Nucleus accumbens (tissue), 56 donors: ENCODE measurements at regions not wholly inside any gene's neighbourhood (a gene's known extent, or its start where the extent isn't known, plus 50 kb on each side); places are given as distances from the start of the nearest gene placed in this dataset.
"Not testable (repeated sequence)": the region's sequence is repeated elsewhere in the genome, so short reads cannot be mapped to it uniquely, and the experiment has no call there.

ENCODE experiments used
- DNase-seq, 56 donors: peaks; one replicate each; lab custom pipeline; 2025; lab: John Stamatoyannopoulos, UW

GRCh38 chr1:30518696-30519095 is 204.7 kb downstream of the MATN1 start:
- no peak for DNase-seq

GRCh38 chr1:30518186-30518585 is 205.2 kb downstream of the MATN1 start:
- DNase-seq, result no peak

DNA sequence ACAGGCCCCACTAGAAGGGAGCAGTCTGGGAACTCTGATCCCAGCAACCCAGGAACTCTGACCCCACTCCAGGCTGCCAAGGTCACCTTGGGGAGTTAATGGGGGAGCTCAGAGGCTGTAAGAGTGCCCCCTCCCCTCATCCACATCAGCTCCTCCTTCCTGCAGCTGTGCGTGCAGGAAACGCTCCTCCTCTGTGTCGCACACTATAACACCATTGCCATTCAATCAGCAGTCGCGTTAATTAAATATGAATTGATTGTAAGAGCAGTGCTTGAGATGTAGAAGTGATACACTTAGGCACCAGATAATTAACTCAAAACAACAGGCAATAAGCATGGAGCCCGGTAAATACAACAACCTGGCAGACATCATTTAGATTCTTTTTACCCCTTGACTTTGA is 205.7 kb downstream of the MATN1 start:
- DNase-seq, result not testable (repeated sequence)

DNA sequence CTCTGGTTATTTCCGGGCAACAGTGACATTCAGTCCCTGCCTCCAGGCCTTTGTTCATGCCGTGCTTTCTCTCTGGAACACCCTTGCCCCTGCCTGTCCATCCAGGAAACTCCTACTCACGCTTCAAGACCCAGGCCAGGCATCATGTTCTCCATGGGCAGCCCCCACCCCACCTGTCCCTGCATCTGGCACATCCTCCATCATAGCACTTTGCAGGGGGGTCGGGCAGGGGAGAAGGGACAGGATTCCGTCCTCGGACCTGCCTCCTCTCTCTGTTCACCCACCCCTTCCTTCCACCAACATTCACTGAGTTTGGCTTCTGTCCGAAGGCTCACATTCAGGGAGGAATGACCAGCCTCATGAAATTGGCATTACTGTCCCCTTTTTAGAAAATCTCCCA is 206.1 kb downstream of the MATN1 start:
- not testable (repeated sequence) for DNase-seq

DNA sequence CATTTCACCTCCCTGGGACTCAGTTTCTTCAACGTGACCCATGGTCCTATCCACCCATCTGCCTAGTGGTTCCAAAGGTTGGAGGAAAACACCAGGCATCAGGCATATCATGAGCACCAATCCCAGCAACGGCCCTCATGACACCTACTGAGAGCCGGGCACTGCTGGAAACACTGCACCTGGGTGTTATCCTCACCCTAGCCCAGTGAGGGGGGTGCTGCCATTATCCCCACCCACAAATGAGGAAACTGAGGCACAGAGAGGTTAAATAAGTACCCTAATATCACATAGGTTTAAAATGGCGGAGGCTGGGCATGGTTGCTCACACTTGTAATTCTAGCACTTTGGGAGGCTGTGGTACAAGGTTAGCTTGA is 206.9 kb downstream of the MATN1 start:
- no peak for DNase-seq

DNA sequence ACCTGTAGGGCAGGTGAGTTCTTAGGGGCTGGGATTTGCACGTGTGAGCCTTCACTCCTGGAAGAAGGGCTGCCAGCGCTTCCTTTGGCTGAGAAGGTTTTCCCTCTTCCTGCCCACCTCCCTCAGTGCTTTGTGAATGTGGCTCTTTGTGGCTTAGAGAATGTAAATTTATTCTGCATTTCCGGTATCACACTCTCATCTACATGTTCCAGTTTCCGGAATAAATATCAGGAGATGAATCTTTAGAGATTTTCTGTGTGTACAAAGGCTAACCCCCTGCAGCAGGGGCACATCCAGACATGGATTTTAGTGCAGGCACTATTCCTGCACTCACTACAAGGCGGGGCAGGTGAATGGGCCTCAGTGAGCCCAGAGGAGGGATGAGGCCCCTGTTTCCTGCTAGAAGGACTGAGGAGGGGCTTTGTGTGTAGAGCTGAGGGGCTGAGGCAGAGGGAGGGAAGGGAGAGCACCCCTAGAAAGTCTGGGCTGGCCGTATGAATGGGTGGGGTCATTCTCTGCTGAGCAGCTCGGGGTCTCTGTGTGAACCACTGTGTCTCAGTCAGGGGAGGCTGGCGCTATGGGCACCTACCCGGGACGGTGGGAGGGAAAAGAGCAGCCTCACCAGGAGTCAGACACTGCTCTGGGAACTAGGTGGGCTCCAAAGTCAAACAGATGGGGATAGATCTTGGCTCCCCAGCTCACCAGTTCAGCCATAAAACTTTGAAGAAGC is 207.5 kb downstream of the MATN1 start:
- DNase-seq, result no peak

- DNase-seq, result no peak
Measured at GRCh38 chr1:30514945-30515344, 208.4 kb downstream of the MATN1 start.

DNA sequence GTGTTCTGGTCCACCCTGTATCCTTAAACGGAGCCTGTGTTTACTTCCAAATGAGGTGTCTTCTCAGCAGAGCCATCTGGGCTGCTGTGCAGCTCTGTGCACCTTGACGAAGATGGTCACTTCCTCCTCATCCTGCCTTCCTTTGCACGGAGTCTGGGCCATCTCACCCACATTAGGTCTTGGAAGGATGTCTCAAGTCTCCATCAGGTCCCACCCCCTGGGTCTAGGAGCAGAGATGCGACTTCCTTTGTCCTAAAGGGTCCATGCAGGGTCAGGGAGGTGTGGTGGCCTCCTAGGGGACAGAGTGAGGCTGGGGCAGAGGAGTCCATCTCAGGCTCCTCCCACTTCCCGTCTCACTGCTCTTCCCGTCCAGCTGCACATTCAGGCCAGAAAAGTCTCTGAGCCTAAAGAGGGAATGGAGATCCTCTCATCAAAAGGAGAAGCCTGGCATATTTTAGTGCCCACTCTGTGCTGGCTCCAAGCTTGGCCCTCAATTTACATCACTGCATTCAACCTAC is 209.2 kb downstream of the MATN1 start:
- no peak for DNase-seq

DNA sequence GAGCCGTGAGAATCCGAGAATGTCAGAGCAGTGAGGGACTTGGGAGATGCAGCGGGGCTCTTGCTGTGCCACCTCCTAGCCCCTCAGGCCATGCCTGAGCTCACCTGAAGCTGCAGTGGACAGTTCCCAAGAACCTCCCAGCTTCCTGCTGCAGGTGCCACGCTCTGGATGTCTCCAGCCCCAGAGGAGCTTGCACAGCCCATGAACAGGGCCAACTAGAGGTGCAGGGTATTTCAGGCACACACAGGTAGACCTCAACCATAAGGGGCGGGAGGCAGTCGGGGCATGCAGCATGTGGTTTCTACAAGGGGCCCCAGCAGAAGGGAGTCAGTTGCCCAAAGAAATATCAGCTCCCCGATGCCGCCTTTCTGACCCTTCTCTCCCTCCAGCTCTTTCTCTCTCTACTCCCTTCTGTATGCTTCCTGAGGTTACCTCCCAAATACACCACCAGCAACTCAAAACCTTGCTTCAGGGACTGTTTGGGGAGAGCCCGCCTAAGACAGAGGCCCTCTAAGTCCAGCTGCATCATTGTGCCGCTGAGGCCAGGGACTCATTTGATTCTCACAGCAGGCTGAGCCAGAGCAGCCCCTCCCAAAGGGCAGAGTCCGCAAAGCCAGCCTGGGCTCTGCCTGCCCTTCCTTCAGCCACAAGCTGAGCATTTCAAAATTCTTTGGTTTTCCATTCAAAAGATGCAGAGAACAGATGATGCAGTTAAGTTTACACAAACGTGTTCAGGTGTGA is 209.8 kb downstream of the MATN1 start:
- no peak for DNase-seq

GRCh38 chr1:30512914-30513265 is 210.5 kb downstream of the MATN1 start:
- no peak for DNase-seq

DNA sequence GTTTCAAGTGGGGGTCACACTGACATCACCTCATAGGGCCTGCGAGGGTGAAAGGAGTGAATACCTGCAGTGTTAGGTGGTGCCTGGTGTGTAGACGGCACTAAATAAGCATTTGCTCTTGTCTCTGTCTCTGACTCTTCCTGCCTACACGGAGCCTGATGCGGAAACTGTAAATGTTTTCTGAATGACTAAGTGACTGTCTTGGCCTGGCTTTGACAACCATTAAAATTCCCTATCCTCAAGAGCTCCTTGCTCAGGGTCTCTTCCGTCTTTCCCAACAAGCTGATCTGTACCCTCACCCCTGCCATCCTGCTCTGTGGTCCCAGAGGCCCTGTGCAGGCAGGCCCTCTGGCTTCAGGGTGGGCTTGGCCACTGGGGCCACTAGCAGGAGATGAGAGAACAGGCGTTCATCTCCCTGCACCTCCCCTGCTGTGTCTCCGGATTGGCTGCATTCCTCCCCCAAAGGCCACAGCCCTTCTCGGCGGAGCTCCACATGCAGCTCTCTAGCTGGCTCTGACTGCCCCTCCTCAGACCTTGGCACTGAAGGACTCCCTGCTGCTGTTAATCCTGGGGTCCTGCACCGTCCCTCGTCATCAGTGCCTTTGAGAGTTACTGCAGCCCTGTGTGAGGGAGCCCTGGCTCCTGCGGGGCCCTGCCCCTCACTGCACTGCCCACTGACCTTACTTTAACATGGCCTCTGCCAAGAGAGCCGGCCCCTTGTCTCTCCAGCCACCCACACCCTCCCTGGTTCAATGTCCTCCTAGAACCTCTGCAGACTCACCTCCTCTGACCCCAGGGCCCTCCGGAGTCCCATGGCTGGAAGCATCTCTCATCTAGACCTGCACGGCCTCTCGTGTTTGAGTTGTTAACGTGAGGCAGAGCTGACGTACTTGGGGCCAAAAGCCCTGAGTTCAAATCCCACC is 211.1 kb downstream of the MATN1 start:
- DNase-seq, result no peak

DNA sequence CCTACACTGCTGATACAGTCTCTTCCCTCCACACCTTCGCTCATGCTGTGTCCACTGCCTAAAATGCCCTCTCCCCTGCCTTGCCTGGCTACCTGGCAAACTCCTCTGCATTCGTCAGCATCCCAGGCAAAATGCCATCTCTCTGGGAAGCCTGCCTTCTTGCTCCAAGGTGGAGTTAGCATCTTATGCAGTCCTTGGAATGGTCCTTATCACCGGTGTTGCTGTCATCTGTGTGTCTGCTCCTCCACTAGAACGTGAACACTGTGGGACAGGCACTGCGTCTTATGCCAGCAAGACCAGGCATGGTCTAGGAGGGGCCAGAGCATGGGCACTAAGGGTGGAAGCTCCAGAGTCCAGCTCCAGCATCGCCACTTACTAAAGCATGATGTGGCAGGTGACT is 211.8 kb downstream of the MATN1 start:
- DNase-seq, result no peak

DNA sequence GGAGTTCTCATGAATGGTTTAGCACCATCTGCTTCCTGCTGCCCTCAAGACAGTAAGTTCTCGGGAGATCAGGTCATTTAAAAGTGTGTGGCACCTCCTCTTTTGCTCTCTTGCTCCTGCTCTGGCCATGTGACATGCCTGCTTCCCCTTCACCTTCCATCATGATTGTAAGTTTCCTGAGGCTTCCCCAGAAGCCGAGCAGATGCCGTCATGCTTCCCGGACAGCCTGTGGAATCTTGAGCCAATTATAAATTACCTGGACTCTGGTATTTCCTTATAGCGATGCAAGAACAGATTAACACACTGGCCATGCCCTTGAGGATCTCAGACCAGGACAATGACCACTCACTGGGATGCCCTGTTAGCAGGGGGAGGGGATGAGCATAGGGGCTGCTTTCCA is 212.3 kb downstream of the MATN1 start:
- DNase-seq, result no peak

- DNase-seq, result no peak
Measured at GRCh38 chr1:30509670-30510069, 213.7 kb downstream of the MATN1 start.

- DNase-seq, result no peak
Measured at GRCh38 chr1:30508611-30509010, 214.8 kb downstream of the MATN1 start.

DNA sequence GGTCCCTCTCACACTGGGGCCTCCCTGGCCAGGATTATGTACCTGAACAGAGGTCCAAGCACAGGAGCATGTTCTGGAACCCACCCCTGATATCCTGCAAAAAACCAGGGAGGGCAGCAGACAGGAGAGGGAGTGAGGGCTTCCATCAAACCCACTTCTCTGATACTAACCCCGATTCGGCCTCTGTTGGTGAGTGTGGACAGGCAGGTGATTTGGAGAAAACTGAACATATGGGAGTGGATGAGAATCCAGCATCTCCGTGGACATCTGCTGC is 215.3 kb downstream of the MATN1 start:
- no peak for DNase-seq

- no peak for DNase-seq
Measured at GRCh38 chr1:30507401-30508174, 215.8 kb downstream of the MATN1 start.

- DNase-seq, result no peak
Measured at GRCh38 chr1:30507016-30507312, 216.4 kb downstream of the MATN1 start.

DNA sequence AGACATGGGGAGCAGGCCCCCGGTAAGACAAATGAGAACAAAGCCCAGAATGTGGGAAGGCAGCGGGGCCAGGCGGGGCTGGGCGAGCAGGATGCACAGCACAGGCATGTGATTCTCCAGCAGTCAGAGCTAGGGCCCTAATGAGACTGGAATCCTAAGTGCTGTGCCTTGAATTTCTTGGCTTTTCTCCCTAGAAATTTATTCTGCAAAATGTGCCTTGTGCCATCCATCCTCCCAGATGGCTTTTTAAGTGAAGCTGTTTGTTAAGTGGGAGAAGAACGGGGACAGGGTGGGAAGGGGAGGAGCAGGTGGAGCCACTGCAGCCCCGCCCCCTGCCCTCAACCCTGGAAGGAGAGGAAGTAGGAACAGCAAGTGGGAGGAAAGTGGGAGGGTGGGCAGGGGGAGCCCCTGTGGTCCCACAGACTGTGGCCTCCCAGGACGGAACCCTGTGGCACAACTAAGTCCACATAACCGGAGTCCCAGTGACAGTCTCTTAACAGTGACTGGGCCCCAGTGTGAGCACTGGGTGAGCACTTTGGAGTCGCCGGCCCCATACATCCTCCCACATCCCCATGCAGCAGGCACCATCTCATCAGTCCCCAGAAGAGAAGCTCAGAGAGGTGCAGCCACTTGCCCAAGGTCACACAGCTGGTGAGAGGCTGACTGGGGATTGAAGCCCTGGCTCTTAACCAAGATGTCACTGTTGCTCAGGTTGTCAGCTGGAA is 216.9 kb downstream of the MATN1 start:
- no peak for DNase-seq

DNA sequence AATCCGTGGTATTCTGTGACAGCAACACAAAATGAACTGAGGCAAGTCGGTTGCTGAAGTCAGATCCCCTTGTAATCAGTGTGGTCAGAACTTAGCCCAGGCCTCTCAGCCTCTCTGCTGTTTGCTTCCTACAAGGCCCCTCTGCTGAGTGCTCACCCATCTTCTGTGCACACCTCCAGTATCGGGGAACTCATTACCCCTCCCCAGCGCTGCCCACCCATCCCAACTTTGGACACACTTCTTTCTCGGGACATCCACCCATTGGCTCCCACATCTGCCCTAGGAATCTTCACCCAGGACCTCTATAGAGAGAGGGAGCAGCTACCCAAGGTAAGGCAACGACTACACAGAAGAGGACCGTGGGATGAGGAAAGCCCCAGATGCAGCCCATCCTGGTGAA is 217.5 kb downstream of the MATN1 start:
- DNase-seq, result no peak
